ENCODE measurements at regions not wholly inside any gene's neighbourhood (a gene's known extent, or its start where the extent isn't known, plus 50 kb on each side); places are given as distances from the start of the nearest gene placed in this dataset.
"Not testable (repeated sequence)": the region's sequence is repeated elsewhere in the genome, so short reads cannot be mapped to it uniquely, and the experiment has no call there.

GRCh38 chr7:54444046-54444686 is 98.0 kb upstream of the VSTM2A start:
- H3K36me3 Mint-ChIP-seq; H3K4me1 ChIP-seq (ENCODE audit: control insufficient read depth in 1 of 2, extremely low read depth in 1 of 2, insufficient read depth in 2 of 2, low read length in 2 of 2); H3K27ac ChIP-seq (ENCODE audit: low read length); CTCF ChIA-PET; H3K4me1 Mint-ChIP-seq; H3K36me3 ChIP-seq (ENCODE audit: control insufficient read depth in 2 of 2, extremely low read depth in 1 of 2, insufficient read depth in 1 of 2, low read length in 1 of 2); ATAC-seq (replicated peaks in 1 of 4); H3K9me3 ChIP-seq; POLR2A ChIA-PET; H3K27me3 ChIP-seq (replicated peaks in 1 of 2; ENCODE audit: control insufficient read depth in 2 of 2, extremely low read depth in 1 of 2, insufficient read depth in 2 of 2, low read length in 1 of 2); H3K27me3 Mint-ChIP-seq; H3K27ac Mint-ChIP-seq; H3K4me3 Mint-ChIP-seq; DNase-seq; H3K4me3 ChIP-seq (ENCODE audit: control insufficient read depth in 1 of 2, extremely low read depth in 1 of 2, low read length in 1 of 2): not testable (repeated sequence)
- peaks cover 9 to 19% (median 17%) of the 10 kb centered on the region in 3 donors for H3K9me3 Mint-ChIP-seq
- WGBS (ENCODE audit: insufficient coverage) = 86% methylated on average over 11 of the region's 34 CpGs

GRCh38 chr7:54453168-54453567 is 89.0 kb upstream of the VSTM2A start:
- H3K9me3 Mint-ChIP-seq = peaks cover 11 to 40% (median 35%) of the 10 kb centered on the region in 3 donors
- DNase-seq; H3K4me3 ChIP-seq (ENCODE audit: control insufficient read depth in 1 of 2, extremely low read depth in 1 of 2, low read length in 1 of 2); H3K27ac ChIP-seq (ENCODE audit: low read length); H3K4me1 Mint-ChIP-seq; H3K27ac Mint-ChIP-seq; POLR2A ChIA-PET; H3K27me3 ChIP-seq (replicated peaks in 1 of 2; ENCODE audit: control insufficient read depth in 2 of 2, extremely low read depth in 1 of 2, insufficient read depth in 2 of 2, low read length in 1 of 2); H3K9me3 ChIP-seq; CTCF ChIA-PET; H3K4me3 Mint-ChIP-seq; H3K36me3 ChIP-seq (ENCODE audit: control insufficient read depth in 2 of 2, extremely low read depth in 1 of 2, insufficient read depth in 1 of 2, low read length in 1 of 2); H3K4me1 ChIP-seq (ENCODE audit: control insufficient read depth in 1 of 2, extremely low read depth in 1 of 2, insufficient read depth in 2 of 2, low read length in 2 of 2); H3K36me3 Mint-ChIP-seq; H3K27me3 Mint-ChIP-seq; ATAC-seq (replicated peaks in 1 of 4): not testable (repeated sequence)
- WGBS (ENCODE audit: insufficient coverage) = 57% methylated on average over 1 of the region's 1 CpG

- peaks cover 14 to 45% (median 31%) of the 10 kb centered on the region in 3 donors for H3K9me3 Mint-ChIP-seq
- H3K27ac ChIP-seq (ENCODE audit: low read length); H3K4me1 ChIP-seq (ENCODE audit: control insufficient read depth in 1 of 2, extremely low read depth in 1 of 2, insufficient read depth in 2 of 2, low read length in 2 of 2); ATAC-seq (replicated peaks in 1 of 4); H3K9me3 ChIP-seq; DNase-seq; POLR2A ChIA-PET; H3K27ac Mint-ChIP-seq; H3K4me1 Mint-ChIP-seq; H3K4me3 ChIP-seq (ENCODE audit: control insufficient read depth in 1 of 2, extremely low read depth in 1 of 2, low read length in 1 of 2); H3K4me3 Mint-ChIP-seq; H3K36me3 Mint-ChIP-seq; CTCF ChIA-PET; H3K36me3 ChIP-seq (ENCODE audit: control insufficient read depth in 2 of 2, extremely low read depth in 1 of 2, insufficient read depth in 1 of 2, low read length in 1 of 2); H3K27me3 Mint-ChIP-seq; H3K27me3 ChIP-seq (replicated peaks in 1 of 2; ENCODE audit: control insufficient read depth in 2 of 2, extremely low read depth in 1 of 2, insufficient read depth in 2 of 2, low read length in 1 of 2): not testable (repeated sequence)
- WGBS (ENCODE audit: insufficient coverage) = no CpG with 5 or more reads among the region's 6 CpGs
Measured at GRCh38 chr7:54454700-54455099, 87.5 kb upstream of the VSTM2A start.

GRCh38 chr7:54465095-54465494 is 77.1 kb upstream of the VSTM2A start:
- no peaks in the 10 kb centered on the region for H3K4me1 ChIP-seq (ENCODE audit: control insufficient read depth in 1 of 2, extremely low read depth in 1 of 2, insufficient read depth in 2 of 2, low read length in 2 of 2)
- H3K27me3 ChIP-seq (replicated peaks in 1 of 2; ENCODE audit: control insufficient read depth in 2 of 2, extremely low read depth in 1 of 2, insufficient read depth in 2 of 2, low read length in 1 of 2) = no peaks in the 10 kb centered on the region
- Mint-ChIP-seq H3K4me3 (no peak overlapping the region), H3K36me3 (no peaks in the 10 kb centered on the region), H3K27me3 (no peaks in the 10 kb centered on the region), H3K27ac (no peak overlapping the region), H3K9me3 (peaks cover 21 to 38% (median 24%) of the 10 kb centered on the region in 3 donors), H3K4me1 (no peaks in the 10 kb centered on the region)
- ATAC-seq (replicated peaks in 1 of 4) (no peak), DNase-seq (no peak)
- POLR2A ChIA-PET = no interaction called here
- no peak overlapping the region for H3K27ac ChIP-seq (ENCODE audit: low read length)
- no peak overlapping the region for H3K4me3 ChIP-seq (ENCODE audit: control insufficient read depth in 1 of 2, extremely low read depth in 1 of 2, low read length in 1 of 2)
- CTCF ChIA-PET = no interaction called here
- H3K36me3 ChIP-seq (ENCODE audit: control insufficient read depth in 2 of 2, extremely low read depth in 1 of 2, insufficient read depth in 1 of 2, low read length in 1 of 2) = no peaks in the 10 kb centered on the region
- no peaks in the 10 kb centered on the region for H3K9me3 ChIP-seq

GRCh38 chr7:54469740-54470139 is 72.4 kb upstream of the VSTM2A start:
- Histone ChIP-seq H3K4me1 (ENCODE audit: control insufficient read depth in 1 of 2, extremely low read depth in 1 of 2, insufficient read depth in 2 of 2, low read length in 2 of 2) (no peaks in the 10 kb centered on the region), H3K36me3 (ENCODE audit: control insufficient read depth in 2 of 2, extremely low read depth in 1 of 2, insufficient read depth in 1 of 2, low read length in 1 of 2) (no peaks in the 10 kb centered on the region), H3K27me3 (replicated peaks in 1 of 2; ENCODE audit: control insufficient read depth in 2 of 2, extremely low read depth in 1 of 2, insufficient read depth in 2 of 2, low read length in 1 of 2) (no peaks in the 10 kb centered on the region), H3K27ac (ENCODE audit: low read length) (no peak overlapping the region), H3K9me3 (no peaks in the 10 kb centered on the region), H3K4me3 (ENCODE audit: control insufficient read depth in 1 of 2, extremely low read depth in 1 of 2, low read length in 1 of 2) (no peak overlapping the region)
- Mint-ChIP-seq H3K27me3 (no peaks in the 10 kb centered on the region), H3K36me3 (no peaks in the 10 kb centered on the region), H3K4me1 (no peaks in the 10 kb centered on the region), H3K9me3 (peaks cover 18 to 39% (median 34%) of the 10 kb centered on the region in 3 donors), H3K27ac (no peak overlapping the region), H3K4me3 (no peak overlapping the region)
- 92% methylated on average over 8 of the region's 10 CpGs for WGBS (ENCODE audit: insufficient coverage)
- no peak for ATAC-seq (replicated peaks in 1 of 4)
- POLR2A ChIA-PET = no interaction called here
- CTCF ChIA-PET = no interaction called here
- DNase-seq = no peak

- no peaks in the 10 kb centered on the region for H3K4me1 Mint-ChIP-seq
- CTCF ChIA-PET = no interaction called here
- no peak overlapping the region for H3K4me3 Mint-ChIP-seq
- H3K27ac Mint-ChIP-seq = no peak overlapping the region
- no peaks in the 10 kb centered on the region for H3K27me3 Mint-ChIP-seq
- POLR2A ChIA-PET = no interaction called here
- H3K9me3 Mint-ChIP-seq = peaks cover 13 to 17% (median 14%) of the 10 kb centered on the region in 3 donors
- Histone ChIP-seq H3K9me3 (peaks cover 5% of the 10 kb centered on the region), H3K4me3 (ENCODE audit: control insufficient read depth in 1 of 2, extremely low read depth in 1 of 2, low read length in 1 of 2) (no peak overlapping the region), H3K4me1 (ENCODE audit: control insufficient read depth in 1 of 2, extremely low read depth in 1 of 2, insufficient read depth in 2 of 2, low read length in 2 of 2) (no peaks in the 10 kb centered on the region), H3K27me3 (replicated peaks in 1 of 2; ENCODE audit: control insufficient read depth in 2 of 2, extremely low read depth in 1 of 2, insufficient read depth in 2 of 2, low read length in 1 of 2) (no peaks in the 10 kb centered on the region), H3K27ac (ENCODE audit: low read length) (no peak overlapping the region), H3K36me3 (ENCODE audit: control insufficient read depth in 2 of 2, extremely low read depth in 1 of 2, insufficient read depth in 1 of 2, low read length in 1 of 2) (no peaks in the 10 kb centered on the region)
- WGBS (ENCODE audit: insufficient coverage) = no CpG with 5 or more reads among the region's 1 CpG
- no peaks in the 10 kb centered on the region for H3K36me3 Mint-ChIP-seq
- DNase-seq (no peak), ATAC-seq (replicated peaks in 1 of 4) (no peak)
Measured at GRCh38 chr7:54476609-54477008, 65.6 kb upstream of the VSTM2A start.

GRCh38 chr7:54477083-54477482 is 65.1 kb upstream of the VSTM2A start:
- WGBS (ENCODE audit: insufficient coverage) = no CpG with 5 or more reads among the region's 1 CpG
- Mint-ChIP-seq H3K27me3 (no peaks in the 10 kb centered on the region), H3K27ac (no peak overlapping the region), H3K4me1 (no peaks in the 10 kb centered on the region), H3K36me3 (no peaks in the 10 kb centered on the region), H3K4me3 (no peak overlapping the region), H3K9me3 (peaks cover 11 to 17% (median 17%) of the 10 kb centered on the region in 3 donors)
- Histone ChIP-seq H3K9me3 (peaks cover 5% of the 10 kb centered on the region), H3K27ac (ENCODE audit: low read length) (no peak overlapping the region), H3K36me3 (ENCODE audit: control insufficient read depth in 2 of 2, extremely low read depth in 1 of 2, insufficient read depth in 1 of 2, low read length in 1 of 2) (no peaks in the 10 kb centered on the region), H3K4me1 (ENCODE audit: control insufficient read depth in 1 of 2, extremely low read depth in 1 of 2, insufficient read depth in 2 of 2, low read length in 2 of 2) (no peaks in the 10 kb centered on the region), H3K27me3 (replicated peaks in 1 of 2; ENCODE audit: control insufficient read depth in 2 of 2, extremely low read depth in 1 of 2, insufficient read depth in 2 of 2, low read length in 1 of 2) (no peaks in the 10 kb centered on the region), H3K4me3 (ENCODE audit: control insufficient read depth in 1 of 2, extremely low read depth in 1 of 2, low read length in 1 of 2) (no peak overlapping the region)
- ATAC-seq (replicated peaks in 1 of 4) (no peak), DNase-seq (no peak)
- POLR2A ChIA-PET = no interaction called here
- CTCF ChIA-PET = no interaction called here

Data from T-cell (primary cell).